GM23338 (cell line): ENCODE measurements at regions not wholly inside any gene's neighbourhood (a gene's known extent, or its start where the extent isn't known, plus 50 kb on each side); places are given as distances from the start of the nearest gene placed in this dataset.

Experiments used
- ATAC-seq: fragments of 200-7000 bp; cut with Tn5 transposase; 3 replicates; pipeline ENCODE4 v1.9.1; 2020
- DNase-seq: peaks from one replicate; pipeline ENCODE4 v3.0.0-alpha.2; 2015; ENCODE audit warnings: low spot score
- H2AFZ ChIP-seq: fragments of 200-600 bp; sonication (generic); 2 replicates; pipeline ENCODE4 v1.8.0; 2016; ENCODE audit warnings: antibody characterized with exemption, mild to moderate bottlenecking, moderate library complexity
- H3F3A ChIP-seq: fragments of 200-600 bp; sonication (generic); replicated peaks from 2 replicates; pipeline ENCODE4 v1.8.0; 2017; ENCODE audit warnings: antibody characterized with exemption, mixed run types, low read depth
- H3K27ac ChIP-seq: fragments of 200-600 bp; sonication (generic); 2 replicates; pipeline ENCODE4 v1.6.1; 2016; ENCODE audit warnings: low read depth
- H3K27me3 ChIP-seq: fragments of 200-600 bp; sonication (generic); 2 replicates; pipeline ENCODE4 v1.8.0; 2016; ENCODE audit warnings: mild to moderate bottlenecking, mixed run types, moderate library complexity; ENCODE audit not compliant: insufficient read depth
- H3K36me3 ChIP-seq: fragments of 200-600 bp; sonication (generic); 2 replicates; pipeline ENCODE4 v1.8.0; 2016; ENCODE audit warnings: mild to moderate bottlenecking; ENCODE audit not compliant: insufficient read depth
- H3K4me1 ChIP-seq: fragments of 200-600 bp; sonication (generic); 2 replicates; pipeline ENCODE4 v1.8.0; 2016; ENCODE audit warnings: mild to moderate bottlenecking, moderate library complexity; ENCODE audit not compliant: insufficient read depth
- H3K4me2 ChIP-seq: fragments of 200-600 bp; sonication (generic); 2 replicates; pipeline ENCODE4 v1.7.1; 2017; ENCODE audit warnings: mixed run types
- H3K4me3 ChIP-seq: fragments of 200-600 bp; sonication (generic); 2 replicates; pipeline ENCODE4 v1.6.1; 2016; ENCODE audit warnings: mixed run types
- H3K79me2 ChIP-seq: fragments of 200-600 bp; sonication (generic); replicated peaks from 2 replicates; pipeline ENCODE4 v1.8.0; 2017; ENCODE audit warnings: mild to moderate bottlenecking; ENCODE audit not compliant: insufficient read depth
- H3K9me2 ChIP-seq: fragments of 200-600 bp; sonication (generic); 2 replicates; pipeline ENCODE4 v1.8.0; 2017; ENCODE audit not compliant: insufficient read depth
- H4K20me1 ChIP-seq: fragments of 200-600 bp; sonication (generic); replicated peaks from 2 replicates; pipeline ENCODE4 v1.8.0; 2017; ENCODE audit warnings: mild to moderate bottlenecking; ENCODE audit not compliant: insufficient read depth
- H3K27ac Mint-ChIP-seq: 2 replicates; pipeline ENCODE4 v1.8.0; 2020; ENCODE audit warnings: inconsistent platforms, mild to moderate bottlenecking, moderate library complexity, mixed read lengths
- H3K27me3 Mint-ChIP-seq: 3 replicates; pipeline ENCODE4 v1.8.0; 2022; ENCODE audit warnings: low read depth, mild to moderate bottlenecking, moderate library complexity, mixed read lengths, inconsistent platforms; ENCODE audit not compliant: insufficient read depth, poor library complexity
- H3K36me3 Mint-ChIP-seq: 3 replicates; pipeline ENCODE4 v1.8.0; 2021; ENCODE audit warnings: low read depth, mild to moderate bottlenecking, inconsistent platforms, moderate library complexity, mixed read lengths
- H3K4me1 Mint-ChIP-seq: 3 replicates; pipeline ENCODE4 v1.8.0; 2020; ENCODE audit warnings: mild to moderate bottlenecking, inconsistent platforms, mixed read lengths
- H3K4me3 Mint-ChIP-seq: 3 replicates; pipeline ENCODE4 v1.8.0; 2021; ENCODE audit warnings: moderate library complexity, mild to moderate bottlenecking, inconsistent platforms, mixed read lengths
- H3K9me3 Mint-ChIP-seq: 3 replicates; pipeline ENCODE4 v1.8.0; 2020; ENCODE audit warnings: moderate library complexity, mild to moderate bottlenecking, inconsistent platforms, mixed read lengths
- CREB1 ChIP-seq: fragments of 250-450 bp; sonication (Bioruptor Pico); IDR thresholded peaks from 2 replicates; pipeline ENCODE4 v1.5.0; 2020; ENCODE audit warnings: low read depth, mild to moderate bottlenecking, moderate library complexity
- JUNB ChIP-seq: IDR thresholded peaks from one replicate; pipeline ENCODE4 v1.6.1; 2016; ENCODE audit warnings: antibody characterized with exemption; ENCODE audit not compliant: unreplicated experiment
- POLR2AphosphoS5 ChIP-seq: IDR thresholded peaks from 2 replicates; pipeline ENCODE4 v1.6.1; 2016; ENCODE audit warnings: antibody characterized with exemption, low read depth
- ZNF114 ChIP-seq: fragments of 250-450 bp; sonication (Bioruptor Pico); IDR thresholded peaks from 2 replicates; pipeline ENCODE4 v1.5.0; 2020; ENCODE audit warnings: mild to moderate bottlenecking, moderate library complexity
- ZNF331 ChIP-seq: fragments of 250-450 bp; sonication (Bioruptor Pico); IDR thresholded peaks from 2 replicates; pipeline ENCODE4 v1.5.0; 2020; ENCODE audit warnings: low read depth, mild to moderate bottlenecking, moderate library complexity
- TF ChIP-seq, protein P1 (sequence below), 2 experiments: fragments of 200-600 bp in 1 of 2; sonication (generic) in 1 of 2; conservative IDR thresholded peaks; 2 replicates each; pipeline versions ENCODE4 v1.5.1 to v1.6.1; 2016 to 2017; ENCODE audit warnings: antibody characterized with exemption in 2 of 2, low read depth in 2 of 2, mild to moderate bottlenecking in 2 of 2, moderate library complexity in 1 of 2
- TF ChIP-seq, protein P2 (sequence below): IDR thresholded peaks from 2 replicates; pipeline ENCODE4 v1.6.1; 2016; ENCODE audit warnings: antibody characterized with exemption

DNA sequence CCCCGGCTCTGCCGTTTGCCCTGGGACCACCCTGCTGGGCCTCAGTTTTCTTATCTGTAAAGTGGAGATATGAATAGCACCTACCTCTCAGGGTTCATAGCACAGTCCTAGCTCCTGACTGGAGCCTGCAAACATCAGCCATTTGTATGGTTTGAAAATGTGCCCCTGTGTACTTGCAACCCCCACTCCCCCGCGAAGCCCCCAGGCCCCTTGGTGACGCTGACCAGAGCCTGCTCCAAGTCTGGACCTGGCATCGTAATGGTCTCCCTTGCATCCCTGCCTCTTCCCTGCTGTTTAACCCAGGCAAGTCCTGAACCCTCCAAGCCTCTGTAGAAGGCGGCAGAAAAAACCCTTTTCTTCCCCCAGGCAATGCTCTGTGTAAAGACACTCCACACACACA, 128.0 kb downstream of the IRF8 start:
- Mint-ChIP-seq H3K4me1 (no peaks in the 10 kb centered on the region), H3K4me3 (no peak overlapping the region), H3K36me3 (0 out of 3 replicates have a peak, but pooled peaks cover 4% of the 10 kb centered on the region), H3K9me3 (peaks cover 16% of the 10 kb centered on the region; the same call in 2 of the 3 replicates), H3K27me3 (peaks cover 8% of the 10 kb centered on the region), H3K27ac (no peak overlapping the region)
- Histone ChIP-seq H4K20me1 (no peaks in the 10 kb centered on the region), H3K27ac (no peak overlapping the region), H3K36me3 (no peaks in the 10 kb centered on the region), H3K79me2 (no peaks in the 10 kb centered on the region), H3K4me1 (no peaks in the 10 kb centered on the region), H3K27me3 (no peaks in the 10 kb centered on the region), H3K4me2 (no peak overlapping the region), H2AFZ (no peak overlapping the region), H3K9me2 (no peaks in the 10 kb centered on the region), H3K4me3 (no peak overlapping the region), H3F3A (no peaks in the 10 kb centered on the region)
- no peak for ATAC-seq
- no peak for DNase-seq
- no peak for TF ChIP-seq JUNB
- no peak for TF ChIP-seq ZNF114 (CRISPR knock-in tag)
- no peak for TF ChIP-seq POLR2AphosphoS5

DNA sequence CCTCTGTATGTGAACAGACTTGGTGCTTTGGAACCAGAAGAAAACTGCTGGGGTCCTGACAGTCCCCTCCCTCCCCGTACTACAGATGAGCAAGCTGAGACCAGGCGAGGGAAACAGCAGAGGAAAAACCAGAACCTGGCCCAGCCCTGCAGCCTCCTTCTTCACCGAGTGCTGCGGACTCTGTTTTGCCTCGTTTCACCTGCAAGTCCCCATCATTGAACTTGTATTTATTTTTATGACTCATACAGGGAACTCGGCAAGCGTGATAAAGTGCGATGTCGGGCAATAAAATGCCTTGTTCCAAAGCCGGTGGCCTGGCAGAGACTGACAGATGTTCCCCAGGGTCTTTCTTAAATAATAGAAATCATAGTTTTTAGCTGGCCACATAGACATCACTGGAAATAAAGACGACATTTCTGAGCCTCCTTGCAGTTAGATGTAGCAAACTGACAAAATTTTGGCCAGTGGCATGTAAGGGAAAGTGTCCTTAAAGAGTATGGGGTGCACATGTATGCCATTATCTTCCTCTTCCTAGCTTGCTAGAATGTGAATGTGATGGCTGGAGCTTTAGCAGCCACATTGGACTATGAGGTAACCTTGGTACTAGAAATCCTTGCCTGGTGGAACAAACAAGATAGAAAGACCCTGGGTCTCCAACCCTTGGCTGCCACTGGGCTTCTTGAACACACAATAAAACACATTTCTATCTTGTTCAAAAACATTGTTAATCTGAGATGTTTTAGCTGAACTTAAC, 128.6 kb downstream of the IRF8 start:
- Mint-ChIP-seq H3K4me1 (peaks cover 4% of the 10 kb centered on the region), H3K9me3 (peaks cover 16% of the 10 kb centered on the region; the same call in 2 of the 3 replicates), H3K27me3 (peaks cover 8% of the 10 kb centered on the region), H3K4me3 (no peak overlapping the region), H3K27ac (no peak overlapping the region), H3K36me3 (0 out of 3 replicates have a peak, but pooled peaks cover 4% of the 10 kb centered on the region)
- Histone ChIP-seq H3F3A (no peaks in the 10 kb centered on the region), H3K36me3 (no peaks in the 10 kb centered on the region), H3K27ac (no peak overlapping the region), H3K79me2 (no peaks in the 10 kb centered on the region), H4K20me1 (no peaks in the 10 kb centered on the region), H3K9me2 (no peaks in the 10 kb centered on the region), H2AFZ (no peak overlapping the region), H3K4me1 (peaks cover 4% of the 10 kb centered on the region), H3K27me3 (no peaks in the 10 kb centered on the region), H3K4me3 (no peak overlapping the region), H3K4me2 (no peak overlapping the region)
- ATAC-seq (no peak), DNase-seq (no peak)
- TF ChIP-seq ZNF331 = no peak
- TF ChIP-seq POLR2AphosphoS5 = no peak
- TF ChIP-seq CREB1 = no peak
- TF ChIP-seq, protein P1, sequence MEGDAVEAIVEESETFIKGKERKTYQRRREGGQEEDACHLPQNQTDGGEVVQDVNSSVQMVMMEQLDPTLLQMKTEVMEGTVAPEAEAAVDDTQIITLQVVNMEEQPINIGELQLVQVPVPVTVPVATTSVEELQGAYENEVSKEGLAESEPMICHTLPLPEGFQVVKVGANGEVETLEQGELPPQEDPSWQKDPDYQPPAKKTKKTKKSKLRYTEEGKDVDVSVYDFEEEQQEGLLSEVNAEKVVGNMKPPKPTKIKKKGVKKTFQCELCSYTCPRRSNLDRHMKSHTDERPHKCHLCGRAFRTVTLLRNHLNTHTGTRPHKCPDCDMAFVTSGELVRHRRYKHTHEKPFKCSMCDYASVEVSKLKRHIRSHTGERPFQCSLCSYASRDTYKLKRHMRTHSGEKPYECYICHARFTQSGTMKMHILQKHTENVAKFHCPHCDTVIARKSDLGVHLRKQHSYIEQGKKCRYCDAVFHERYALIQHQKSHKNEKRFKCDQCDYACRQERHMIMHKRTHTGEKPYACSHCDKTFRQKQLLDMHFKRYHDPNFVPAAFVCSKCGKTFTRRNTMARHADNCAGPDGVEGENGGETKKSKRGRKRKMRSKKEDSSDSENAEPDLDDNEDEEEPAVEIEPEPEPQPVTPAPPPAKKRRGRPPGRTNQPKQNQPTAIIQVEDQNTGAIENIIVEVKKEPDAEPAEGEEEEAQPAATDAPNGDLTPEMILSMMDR (conservative IDR thresholded peaks at IDR 0.05; ENCODE audit: low read depth in 2 of 2) = no peak
- TF ChIP-seq, protein P2, sequence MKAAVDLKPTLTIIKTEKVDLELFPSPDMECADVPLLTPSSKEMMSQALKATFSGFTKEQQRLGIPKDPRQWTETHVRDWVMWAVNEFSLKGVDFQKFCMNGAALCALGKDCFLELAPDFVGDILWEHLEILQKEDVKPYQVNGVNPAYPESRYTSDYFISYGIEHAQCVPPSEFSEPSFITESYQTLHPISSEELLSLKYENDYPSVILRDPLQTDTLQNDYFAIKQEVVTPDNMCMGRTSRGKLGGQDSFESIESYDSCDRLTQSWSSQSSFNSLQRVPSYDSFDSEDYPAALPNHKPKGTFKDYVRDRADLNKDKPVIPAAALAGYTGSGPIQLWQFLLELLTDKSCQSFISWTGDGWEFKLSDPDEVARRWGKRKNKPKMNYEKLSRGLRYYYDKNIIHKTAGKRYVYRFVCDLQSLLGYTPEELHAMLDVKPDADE = no peak
